NCI-H460 (cell line): ENCODE measurements at regions not wholly inside any gene's neighbourhood (a gene's known extent, or its start where the extent isn't known, plus 50 kb on each side); places are given as distances from the start of the nearest gene placed in this dataset.
A peak's percentile ranks its signal among the peaks of the same experiment; 100 is the strongest.
"Not testable (repeated sequence)": the region's sequence is repeated elsewhere in the genome, so short reads cannot be mapped to it uniquely, and the experiment has no call there.

Experiments used
- DNase-seq: peaks from one replicate; pipeline ENCODE4 v3.0.0-alpha.2; 2016; ENCODE audit warnings: low read depth; ENCODE audit errors: extremely low read depth

DNA sequence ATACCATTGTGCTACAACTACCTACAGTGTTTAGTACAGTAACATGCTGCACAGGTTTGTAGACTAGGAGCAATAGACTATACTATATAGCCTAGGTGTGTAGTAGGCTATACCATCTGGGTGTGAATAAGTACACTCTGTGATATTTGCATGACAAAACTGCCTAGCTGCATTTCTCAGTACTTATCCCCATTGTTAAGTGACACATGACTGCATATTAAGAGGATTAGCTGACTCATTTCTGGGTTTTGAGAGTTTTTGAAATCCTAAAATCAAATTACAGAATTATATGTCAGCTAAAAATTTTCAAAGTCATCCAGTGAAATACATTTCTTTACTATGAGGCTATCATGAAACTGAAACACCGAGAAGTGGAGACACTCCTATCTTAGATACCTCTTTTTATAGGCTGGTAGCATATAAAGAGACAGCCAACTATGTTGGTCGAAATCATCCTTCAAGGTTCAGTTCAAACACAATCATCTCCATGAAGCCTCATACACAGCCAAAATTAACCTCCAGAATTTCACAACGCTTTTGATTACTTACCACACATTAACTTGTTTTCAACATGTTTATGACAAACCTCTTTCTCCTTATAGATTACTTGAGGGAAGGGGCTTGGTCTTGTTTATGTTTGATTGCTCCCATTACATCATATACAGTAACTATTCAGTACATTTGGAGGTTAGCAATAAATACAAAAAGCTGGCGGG, 89.8 kb upstream of the ANK3 start:
- no peak for DNase-seq

DNA sequence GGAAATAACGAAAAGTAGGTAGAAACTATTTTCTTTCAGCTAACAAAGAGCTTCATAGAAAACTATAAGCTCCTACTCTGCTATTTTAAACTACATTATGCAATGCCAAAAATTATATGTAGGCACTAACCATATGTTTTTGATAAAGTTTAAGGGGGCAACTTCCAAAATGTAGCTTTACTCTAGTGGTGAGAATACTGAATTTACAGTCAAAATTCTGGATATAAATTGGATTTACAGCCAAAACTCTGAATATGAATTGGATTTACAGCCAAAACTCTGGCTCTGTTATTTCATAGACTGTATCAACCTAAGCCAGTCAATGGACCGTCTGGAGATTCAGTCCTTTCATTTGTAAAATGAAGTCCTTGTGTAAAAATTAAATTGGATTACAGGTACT, 86.8 kb upstream of the ANK3 start:
- DNase-seq, result no peak

DNA sequence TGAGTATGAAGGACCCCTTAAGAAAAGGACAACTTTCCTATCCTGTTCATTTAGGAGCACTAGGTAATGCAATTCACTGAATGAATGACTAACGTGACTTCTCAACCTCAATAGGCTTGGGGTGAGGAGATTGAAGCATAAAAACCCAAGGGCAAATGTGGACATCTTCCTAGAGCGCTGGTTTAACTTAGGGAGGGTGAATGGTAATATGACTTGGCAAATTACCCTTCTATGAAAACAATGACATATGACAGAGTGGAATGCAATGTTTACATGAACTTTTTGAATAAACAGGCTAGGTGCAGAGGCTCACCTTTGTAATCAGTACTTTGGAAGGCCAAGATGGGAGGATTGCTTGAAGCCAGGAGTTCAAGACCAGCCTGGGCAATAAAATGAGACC, 83.9 kb upstream of the ANK3 start:
- peak; percentile 30 for DNase-seq

DNA sequence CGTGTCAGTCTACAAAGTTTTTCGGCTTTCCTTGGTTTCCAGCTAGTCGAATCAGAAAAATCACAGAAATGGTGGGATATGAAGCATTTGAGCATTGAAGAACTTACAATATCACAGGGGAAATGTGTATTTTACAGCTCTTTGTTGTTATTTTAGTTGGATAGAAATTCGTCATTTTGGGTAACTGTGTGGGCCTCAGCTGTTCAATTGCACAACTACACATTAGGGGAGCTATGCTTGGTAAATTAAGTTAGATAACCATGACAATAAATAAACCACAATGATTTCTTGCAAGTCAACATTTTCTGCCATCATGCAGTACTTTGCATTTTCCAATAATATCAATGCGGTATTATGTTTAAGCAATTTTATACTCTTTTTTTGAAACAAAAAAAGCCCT, 80.4 kb upstream of the ANK3 start:
- no peak for DNase-seq

DNA sequence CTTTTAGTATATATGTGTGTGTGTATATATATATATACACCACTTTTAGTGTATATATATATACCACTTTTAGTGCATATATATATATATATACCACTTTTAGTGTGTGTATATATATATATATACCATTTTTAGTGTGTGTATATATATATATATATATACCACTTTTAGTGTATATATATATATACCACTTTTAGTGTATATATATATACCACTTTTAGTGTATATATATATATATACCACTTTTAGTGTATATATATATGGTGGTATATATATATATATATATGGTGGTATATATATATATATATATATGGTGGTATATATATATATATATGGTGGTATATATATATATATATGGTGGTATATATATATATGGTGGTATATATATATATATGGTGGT, 79.5 kb upstream of the ANK3 start:
- not testable (repeated sequence) for DNase-seq

DNA sequence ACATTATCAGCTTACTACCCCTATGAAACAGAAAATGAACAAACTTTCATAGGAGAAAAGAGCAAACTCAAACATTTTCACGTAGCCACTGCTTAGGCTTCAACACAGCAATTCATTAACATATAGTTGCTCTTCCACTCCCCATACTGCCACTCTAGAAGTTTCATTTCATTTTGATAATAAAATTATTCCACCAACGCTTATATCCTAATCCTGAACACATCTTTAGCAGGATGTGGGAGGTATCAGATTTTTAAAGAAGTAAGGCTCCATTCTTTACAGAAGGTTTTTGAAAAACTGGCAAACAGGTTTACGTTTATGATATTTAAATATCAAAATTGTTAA, 77.5 kb upstream of the ANK3 start:
- DNase-seq, result no peak

DNA sequence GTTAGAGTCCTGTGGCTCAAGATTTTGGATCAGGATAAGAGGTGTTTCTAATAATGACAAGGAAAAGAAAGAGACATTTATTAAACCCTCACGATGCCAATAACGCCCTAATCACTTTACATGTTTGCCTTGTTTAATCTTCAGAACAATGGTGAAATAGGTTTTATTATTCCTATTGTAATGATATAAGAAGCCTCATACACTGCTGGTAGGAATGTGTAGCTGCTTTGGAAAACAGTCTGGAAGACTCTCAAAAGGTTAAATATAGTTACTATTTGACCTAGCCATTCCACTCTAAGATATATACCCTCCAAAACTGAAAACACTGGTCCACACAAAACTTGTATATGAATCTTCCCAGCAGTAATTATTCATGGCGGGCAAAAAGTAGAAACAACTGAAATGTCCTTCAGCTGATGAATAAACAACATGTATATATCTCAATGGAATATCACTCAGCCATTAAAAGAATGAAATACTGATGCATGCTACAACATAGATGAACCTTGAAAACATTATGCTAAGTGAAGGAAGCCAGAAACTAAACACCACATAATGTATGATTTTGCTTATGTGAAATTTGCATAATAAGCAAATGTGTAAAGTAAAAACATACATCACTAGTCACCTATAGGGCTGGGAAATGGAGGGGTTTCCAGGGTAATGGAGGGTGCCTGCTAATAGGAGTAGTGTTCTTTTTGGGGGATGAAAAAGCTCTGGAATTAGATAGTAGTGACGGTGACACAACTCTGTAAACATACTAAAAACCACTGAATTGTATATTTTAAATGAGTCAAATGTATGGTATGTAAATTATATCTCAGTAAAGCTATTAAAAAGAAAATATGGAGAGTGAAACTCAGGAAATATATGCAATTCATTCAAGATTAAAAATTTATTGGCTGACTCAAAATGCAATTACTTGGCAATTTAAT, 76.9 kb upstream of the ANK3 start:
- no peak for DNase-seq

DNA sequence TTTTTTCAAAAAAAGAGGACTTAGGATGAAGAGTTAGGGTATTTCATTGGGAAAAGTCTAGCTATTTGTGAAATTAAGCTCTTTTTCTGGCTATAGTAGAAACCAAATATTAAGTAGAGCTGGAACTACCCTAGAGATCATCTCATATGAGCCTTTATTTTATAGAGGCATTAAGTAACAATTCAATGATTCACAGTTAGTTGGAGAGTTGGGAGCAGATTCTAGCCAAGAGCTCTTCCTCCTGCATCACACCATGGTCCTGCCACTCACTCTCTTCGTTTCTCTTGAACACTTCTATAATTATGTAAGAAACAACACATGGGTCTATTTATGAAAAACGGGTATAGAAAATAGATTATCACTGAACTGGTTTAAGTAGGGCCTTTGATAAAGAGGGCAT, 76.1 kb upstream of the ANK3 start:
- DNase-seq, result no peak

DNA sequence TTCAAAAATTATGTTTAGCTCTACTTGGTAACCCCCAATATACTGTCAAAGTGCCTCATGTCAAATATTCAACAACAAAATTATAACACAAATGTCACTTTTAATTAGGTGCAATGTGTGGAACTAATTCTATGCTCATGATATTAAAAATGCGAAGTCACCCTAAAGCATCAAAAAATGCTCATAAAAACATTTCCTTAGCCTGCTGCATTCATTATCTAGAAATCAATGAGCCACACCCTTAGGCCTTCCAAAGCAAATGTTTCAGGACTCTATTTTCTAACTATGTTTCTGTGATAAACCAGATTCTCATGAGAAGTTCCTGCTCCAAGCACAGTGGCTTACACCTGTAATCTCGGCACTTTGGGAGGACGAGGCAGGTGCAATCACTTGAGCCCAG, 75.0 kb upstream of the ANK3 start:
- no peak for DNase-seq

DNA sequence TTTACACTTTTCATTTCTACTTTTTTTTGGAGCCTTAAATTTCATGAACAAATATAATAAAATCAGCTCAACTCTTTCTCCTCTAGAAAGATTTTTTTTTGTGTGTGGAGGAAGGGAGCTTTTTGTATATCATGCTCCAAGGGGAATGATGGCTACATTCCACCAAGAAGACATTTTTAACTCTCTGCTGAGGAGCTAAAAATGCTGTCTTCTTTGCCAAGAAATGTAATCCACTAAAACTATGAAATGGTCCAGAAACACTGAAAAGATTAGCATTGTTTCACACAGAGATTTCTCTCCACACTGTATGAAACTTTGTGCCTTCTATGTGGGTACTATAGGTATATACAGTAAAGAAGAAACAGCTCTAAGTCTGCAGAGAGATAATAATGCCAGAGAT, 74.1 kb upstream of the ANK3 start:
- DNase-seq, result no peak

DNA sequence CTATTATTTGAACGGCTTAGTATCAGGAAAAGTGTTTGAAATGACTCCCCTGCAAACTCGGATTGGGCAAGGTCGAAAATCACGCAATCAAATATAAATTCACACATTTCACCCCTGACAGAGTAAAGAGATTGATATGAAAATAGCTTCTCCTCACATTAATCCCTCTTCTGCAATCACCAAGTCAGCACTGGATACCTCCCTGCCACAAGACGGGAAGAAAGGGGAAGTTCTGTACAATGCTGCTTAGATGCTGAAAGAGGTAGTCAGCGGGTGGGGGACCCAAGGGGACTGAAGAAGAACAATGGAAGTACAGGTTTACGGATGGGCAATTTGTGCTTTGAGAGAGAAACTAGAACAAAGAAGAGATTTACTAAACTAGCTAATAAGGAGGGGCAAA, 72.0 kb upstream of the ANK3 start:
- DNase-seq, result no peak

DNA sequence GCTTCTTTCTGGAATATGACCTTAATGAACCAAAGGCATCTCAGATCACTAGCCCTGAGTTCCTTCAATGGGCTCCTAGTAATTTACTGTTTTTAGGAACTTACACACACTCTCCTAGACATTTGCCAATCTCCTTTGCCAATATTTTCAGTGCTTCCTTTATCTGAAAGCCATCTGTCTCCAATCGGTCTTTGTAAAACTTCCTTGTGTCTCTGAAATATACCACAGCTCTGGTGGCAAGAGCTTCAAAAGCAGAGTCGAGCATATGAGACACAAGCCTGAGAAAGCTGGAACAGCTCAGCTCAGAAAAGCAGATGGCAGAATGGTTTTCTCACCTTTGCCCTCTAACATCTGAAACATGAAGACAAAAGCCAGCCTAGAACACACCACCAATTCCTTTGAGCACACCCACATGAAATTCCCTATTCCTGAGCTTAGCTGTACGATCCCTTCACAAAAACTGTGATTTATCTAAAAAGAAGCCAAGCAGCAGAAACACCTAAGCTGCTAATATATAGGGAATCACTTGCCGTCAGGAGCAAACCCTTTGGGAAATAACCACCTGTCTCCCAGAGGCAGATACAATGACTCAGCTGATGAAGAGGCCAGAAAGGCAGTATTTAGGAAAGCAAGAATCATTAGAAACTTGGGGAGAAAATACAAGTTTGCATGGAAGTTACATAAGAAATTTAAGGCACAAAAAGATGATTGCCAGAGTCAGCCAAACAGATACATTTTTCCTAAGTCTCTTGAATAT, 70.2 kb upstream of the ANK3 start:
- no peak for DNase-seq

DNA sequence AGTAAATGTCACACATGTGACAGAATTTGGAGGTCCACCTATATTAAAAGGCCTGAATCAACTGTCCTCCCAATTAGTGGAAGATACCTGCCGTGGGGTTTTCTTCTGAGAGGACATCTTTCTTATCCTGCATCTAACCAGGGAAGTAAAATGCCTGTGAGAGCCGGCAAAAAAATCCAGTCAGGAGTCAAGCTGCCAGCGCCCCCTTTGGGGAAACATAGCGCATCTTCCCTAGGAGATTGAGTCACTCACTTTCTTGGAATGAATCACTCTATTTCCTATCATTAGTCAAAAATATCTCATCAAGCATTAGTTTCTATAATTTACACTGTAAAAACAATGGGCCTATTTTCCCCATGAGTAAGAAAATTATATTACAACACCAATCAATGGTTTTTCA, 66.4 kb upstream of the ANK3 start:
- no peak for DNase-seq

DNA sequence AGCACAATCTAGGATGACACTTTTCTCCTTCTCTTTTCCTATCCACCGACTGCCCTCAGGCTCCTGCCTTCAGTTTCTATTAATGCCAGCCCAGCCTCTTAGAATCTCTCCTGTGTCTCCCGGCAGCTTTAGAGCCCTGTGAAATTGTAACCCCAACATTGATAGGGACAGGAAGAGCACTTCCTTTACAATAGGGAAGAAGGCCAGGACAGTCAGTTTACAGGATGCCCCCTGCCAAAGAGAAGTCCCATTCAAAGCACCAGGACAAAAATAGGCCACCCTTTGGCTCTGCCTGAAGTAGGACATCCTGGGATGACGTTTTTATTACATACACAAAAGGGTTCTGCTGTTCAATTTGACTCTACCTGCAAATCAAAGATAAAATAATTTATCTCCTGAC, 64.7 kb upstream of the ANK3 start:
- no peak for DNase-seq

DNA sequence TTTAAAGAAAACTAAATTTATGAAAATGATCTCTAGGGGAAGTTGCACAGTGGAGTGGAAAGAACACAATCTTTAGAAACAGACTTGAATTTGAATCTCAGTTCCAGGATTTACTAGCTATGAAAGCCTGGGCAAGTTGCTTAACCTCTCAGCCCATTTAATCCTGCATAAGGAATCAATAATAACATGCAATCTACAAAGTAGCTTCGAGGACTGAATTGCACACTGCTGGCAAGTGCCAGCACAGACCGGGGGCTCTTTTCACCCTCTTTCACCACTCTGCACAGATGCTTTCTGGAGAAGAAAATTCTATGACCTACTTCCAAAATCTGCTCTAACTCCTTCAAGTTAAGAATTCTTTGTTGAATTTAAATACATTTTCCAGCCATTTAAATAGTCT, 63.4 kb upstream of the ANK3 start:
- no peak for DNase-seq

DNA sequence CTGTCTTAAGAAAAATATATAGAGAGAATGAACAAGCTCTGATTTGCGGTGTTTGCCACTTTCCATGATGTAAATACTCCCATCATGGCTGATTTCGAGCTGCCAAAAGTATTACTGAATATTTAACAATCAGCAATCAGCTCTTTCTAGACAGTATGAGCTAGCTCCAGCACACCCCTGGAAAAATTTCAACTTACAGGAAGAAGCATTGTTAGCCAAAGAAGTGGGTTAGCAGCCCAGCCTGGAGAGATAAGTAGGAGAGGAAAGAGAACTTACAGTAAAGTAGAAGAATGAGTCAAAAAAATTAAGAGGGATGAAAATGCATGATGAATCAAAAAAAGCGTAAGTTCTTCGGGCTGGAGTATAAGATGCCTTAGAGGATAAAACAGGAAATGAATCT, 60.6 kb upstream of the ANK3 start:
- no peak for DNase-seq

DNA sequence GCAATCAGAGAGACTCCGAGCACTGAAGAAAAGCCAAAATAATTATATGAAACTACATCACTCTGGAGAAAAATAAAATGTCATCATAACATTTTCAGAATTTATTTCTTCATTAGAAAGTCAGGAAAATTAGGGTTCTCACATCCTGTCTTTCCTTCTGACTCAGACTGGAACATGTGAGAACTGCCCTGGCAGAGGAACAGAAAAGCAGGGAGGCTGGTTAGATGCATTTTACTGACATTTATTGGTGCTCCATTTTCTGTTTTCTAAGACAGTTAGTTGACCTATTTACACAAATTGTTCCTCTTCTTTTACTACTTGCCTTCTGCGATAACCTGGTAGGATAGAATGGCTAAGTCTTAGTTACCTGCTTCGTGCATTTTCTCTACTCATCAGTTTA, 58.6 kb upstream of the ANK3 start:
- DNase-seq, result no peak

DNA sequence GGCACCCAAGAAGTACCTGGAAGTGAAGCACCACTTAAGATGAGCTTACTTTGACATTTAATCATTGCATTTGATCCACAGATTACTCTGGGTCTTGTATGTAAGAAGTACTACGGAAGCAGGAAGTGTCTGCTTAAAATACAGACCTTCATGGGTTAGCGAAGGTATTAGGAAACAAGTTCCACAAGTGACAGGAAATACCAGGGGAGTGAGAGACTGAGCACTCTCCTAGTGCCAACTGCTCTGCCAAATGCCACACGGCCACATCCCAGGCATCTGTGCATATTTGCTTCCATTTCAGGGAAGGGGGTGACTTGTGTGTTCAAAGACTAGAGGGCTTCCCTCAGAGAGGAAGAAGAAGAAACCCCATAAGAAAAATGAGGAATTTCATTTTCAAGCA, 57.2 kb upstream of the ANK3 start:
- DNase-seq, result no peak

DNA sequence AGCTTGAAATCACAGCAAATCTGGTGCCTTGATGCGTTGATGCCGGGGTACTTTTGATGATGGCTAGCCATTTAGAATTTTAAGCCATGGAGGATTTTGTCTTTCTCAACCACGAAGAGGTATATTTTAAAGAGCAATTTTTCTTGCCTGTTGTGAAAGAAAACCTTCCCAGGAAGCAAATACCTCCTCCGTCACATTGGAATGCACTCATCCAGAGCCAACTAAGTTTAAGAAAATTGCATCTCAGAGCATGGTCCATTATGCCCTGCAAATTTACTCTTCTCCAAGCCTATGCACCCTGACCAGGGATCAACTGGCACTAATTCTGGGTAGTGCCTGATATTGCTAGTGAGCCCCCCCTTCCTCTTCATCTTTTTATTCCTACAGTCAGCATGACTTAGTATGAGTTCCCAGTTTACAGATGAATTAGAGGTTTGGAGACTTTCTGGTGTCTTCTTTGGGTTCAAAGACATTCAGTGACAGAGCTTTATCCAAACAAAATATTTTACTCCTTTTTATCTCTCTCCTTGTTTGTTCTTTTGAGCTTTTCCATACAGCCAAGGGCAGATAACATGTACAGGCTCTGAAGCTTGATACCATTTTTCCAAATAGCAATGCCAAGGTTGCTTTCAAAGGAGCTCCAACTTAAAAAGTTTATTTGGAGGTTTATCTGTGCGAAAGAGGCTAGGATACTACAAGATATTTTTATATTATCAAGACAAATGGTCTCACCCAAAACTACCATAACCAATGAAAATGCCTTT, 56.6 kb upstream of the ANK3 start:
- no peak for DNase-seq

DNA sequence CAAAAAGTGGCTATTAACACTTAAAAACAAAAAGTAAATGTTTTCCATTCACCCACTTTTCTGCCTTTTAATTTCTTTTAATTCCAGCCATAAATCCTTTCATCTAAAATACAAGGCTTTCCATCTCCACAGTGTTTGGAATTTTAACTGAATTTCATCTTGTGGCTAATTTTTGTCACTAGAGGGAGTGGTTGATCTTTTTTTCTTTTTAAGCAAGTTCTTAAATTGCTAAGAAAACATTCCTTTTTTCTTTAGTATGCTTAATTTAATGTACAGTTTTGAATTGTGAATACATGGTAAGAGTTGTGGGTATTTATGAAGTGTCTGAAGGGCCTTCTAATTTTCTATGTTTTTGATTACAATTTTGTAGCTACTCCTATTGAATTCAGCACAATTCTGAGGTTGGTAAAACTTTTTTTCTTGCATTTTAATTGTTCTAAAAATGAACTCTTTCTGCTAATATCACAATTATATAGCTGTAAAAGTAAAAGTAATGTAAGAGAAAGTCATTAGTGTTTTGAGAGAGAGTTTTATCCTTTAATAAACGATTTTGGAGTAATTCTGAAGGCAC, 54.9 kb upstream of the ANK3 start:
- DNase-seq, result no peak

DNA sequence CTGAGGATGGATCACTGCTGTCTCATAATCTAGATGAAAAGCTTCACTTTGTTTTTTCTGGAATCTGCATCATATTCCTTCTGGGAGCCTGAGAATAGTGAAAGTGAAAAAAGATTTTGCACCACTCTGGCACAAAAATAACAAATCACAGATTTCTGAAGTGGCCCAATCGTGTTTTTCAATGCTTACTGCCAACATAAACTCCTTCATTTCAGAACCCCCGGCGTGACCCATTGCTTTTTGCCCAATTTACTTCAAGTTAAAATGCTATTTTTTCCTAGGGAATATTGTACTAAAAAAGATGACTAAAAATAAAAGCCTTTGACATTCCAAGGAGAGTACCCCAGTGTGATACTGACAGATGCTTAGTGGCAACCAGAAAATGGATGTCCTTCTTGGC, 53.7 kb upstream of the ANK3 start:
- no peak for DNase-seq
